Neural progenitor cell (in vitro differentiated cells): ENCODE measurements at regions not wholly inside any gene's neighbourhood (a gene's known extent, or its start where the extent isn't known, plus 50 kb on each side); places are given as distances from the start of the nearest gene placed in this dataset.

Source experiments
- DNase-seq: peaks from one replicate; pipeline ENCODE4 v3.0.0-alpha.2; 2016; ENCODE audit warnings: low spot score
- H2AFZ ChIP-seq: fragments of 200-600 bp; sonication (generic); replicated peaks from 2 replicates; pipeline ENCODE4 v1.6.1; 2016; ENCODE audit warnings: antibody characterized with exemption
- H3F3A ChIP-seq: fragments of 200-600 bp; sonication (generic); 2 replicates; pipeline ENCODE4 v1.6.1; 2016; ENCODE audit warnings: antibody characterized with exemption, low read depth
- H3K27ac ChIP-seq: fragments of 200-600 bp; sonication (generic); 2 replicates; pipeline ENCODE4 v1.5.1; 2016; ENCODE audit warnings: mild to moderate bottlenecking
- H3K27me3 ChIP-seq: fragments of 200-600 bp; sonication (generic); 2 replicates; pipeline ENCODE4 v1.6.1; 2016; ENCODE audit warnings: mild to moderate bottlenecking, moderate library complexity
- H3K36me3 ChIP-seq: fragments of 200-600 bp; sonication (generic); 2 replicates; pipeline ENCODE4 v1.5.1; 2016
- H3K4me1 ChIP-seq: fragments of 200-600 bp; sonication (generic); 2 replicates; pipeline ENCODE4 v1.6.1; 2016; ENCODE audit warnings: mixed run types
- H3K4me2 ChIP-seq: fragments of 200-600 bp; sonication (generic); 2 replicates; pipeline ENCODE4 v1.6.1; 2016
- H3K4me3 ChIP-seq: fragments of 200-600 bp; sonication (generic); 2 replicates; pipeline ENCODE4 v1.5.1; 2016
- H3K79me2 ChIP-seq: fragments of 200-600 bp; sonication (generic); 2 replicates; pipeline ENCODE4 v1.6.1; 2016; ENCODE audit warnings: low read depth
- H3K9ac ChIP-seq: fragments of 200-600 bp; sonication (generic); 2 replicates; pipeline ENCODE4 v1.6.1; 2016
- H3K9me3 ChIP-seq: fragments of 200-600 bp; sonication (generic); 2 replicates; pipeline ENCODE4 v1.5.1; 2016; ENCODE audit warnings: low read depth
- H4K20me1 ChIP-seq: fragments of 200-600 bp; sonication (generic); 2 replicates; pipeline ENCODE4 v1.6.1; 2016; ENCODE audit warnings: low read depth
- H3K27ac Mint-ChIP-seq: 3 replicates; pipeline ENCODE4 v1.8.0; 2021; ENCODE audit warnings: mixed read lengths
- H3K27me3 Mint-ChIP-seq: 2 replicates; pipeline ENCODE4 v1.8.0; 2022; ENCODE audit warnings: low read depth, mild to moderate bottlenecking, inconsistent platforms, moderate library complexity, mixed read lengths; ENCODE audit not compliant: insufficient read depth
- H3K36me3 Mint-ChIP-seq: 3 replicates; pipeline ENCODE4 v1.8.0; 2021; ENCODE audit warnings: mixed read lengths
- H3K4me1 Mint-ChIP-seq: 3 replicates; pipeline ENCODE4 v1.8.0; 2021; ENCODE audit warnings: mixed read lengths
- H3K4me3 Mint-ChIP-seq: 3 replicates; pipeline ENCODE4 v1.8.0; 2021; ENCODE audit warnings: mild to moderate bottlenecking, moderate library complexity, mixed read lengths
- H3K9me3 Mint-ChIP-seq: 3 replicates; pipeline ENCODE4 v1.8.0; 2020; ENCODE audit warnings: mixed read lengths
- EZH2 ChIP-seq: fragments of 200-600 bp; sonication (generic); IDR thresholded peaks from 2 replicates; pipeline ENCODE4 v1.6.1; 2017; ENCODE audit warnings: antibody characterized with exemption, mild to moderate bottlenecking, moderate library complexity
- EZH2phosphoT487 ChIP-seq: fragments of 200-600 bp; sonication (generic); IDR thresholded peaks from 2 replicates; pipeline ENCODE4 v1.6.1; 2017; ENCODE audit warnings: antibody characterized with exemption
- TF ChIP-seq, protein P1 (sequence below): fragments of 200-600 bp; sonication (generic); IDR thresholded peaks from 2 replicates; pipeline ENCODE4 v1.5.1; 2017; ENCODE audit warnings: antibody characterized with exemption, mild to moderate bottlenecking

DNA sequence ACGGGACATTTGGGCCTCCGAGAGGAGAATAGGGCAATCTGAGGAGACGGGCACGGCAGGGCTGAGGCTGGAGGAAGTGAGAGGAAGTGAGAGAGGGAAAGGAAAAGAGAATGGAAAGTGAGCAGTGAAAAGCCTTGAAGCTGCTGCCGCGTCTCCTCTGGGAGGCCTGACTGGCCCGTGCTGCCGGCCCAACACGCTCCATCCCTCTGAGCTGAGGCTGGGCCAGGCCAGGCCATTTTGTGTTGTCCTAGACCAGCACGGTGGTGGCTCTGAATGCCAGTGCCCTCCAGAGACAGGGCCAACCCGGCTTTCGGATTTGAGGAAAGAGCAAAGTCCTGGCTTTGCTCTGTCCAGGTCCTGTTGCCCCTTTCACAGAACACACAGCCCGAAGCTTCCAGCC, 361.1 kb upstream of the SHH start:
- H3K4me1 Mint-ChIP-seq, result no peaks in the 10 kb centered on the region
- DNase-seq, result no peak
- no peaks in the 10 kb centered on the region for H3F3A ChIP-seq
- H3K27ac ChIP-seq, result no peak overlapping the region
- H3K79me2 ChIP-seq, result no peaks in the 10 kb centered on the region
- no peak overlapping the region for H3K27ac Mint-ChIP-seq
- no peaks in the 10 kb centered on the region for H4K20me1 ChIP-seq
- H3K4me3 ChIP-seq, result no peak overlapping the region
- no peaks in the 10 kb centered on the region for H3K36me3 Mint-ChIP-seq
- no peaks in the 10 kb centered on the region for H3K36me3 ChIP-seq
- no peak overlapping the region for H3K4me3 Mint-ChIP-seq
- no peaks in the 10 kb centered on the region for H3K9me3 ChIP-seq
- H3K4me2 ChIP-seq, result no peak overlapping the region
- H3K4me1 ChIP-seq, result no peaks in the 10 kb centered on the region
- no peaks in the 10 kb centered on the region for H3K27me3 ChIP-seq
- peaks cover 6% of the 10 kb centered on the region for H3K27me3 Mint-ChIP-seq
- TF ChIP-seq, protein P1, sequence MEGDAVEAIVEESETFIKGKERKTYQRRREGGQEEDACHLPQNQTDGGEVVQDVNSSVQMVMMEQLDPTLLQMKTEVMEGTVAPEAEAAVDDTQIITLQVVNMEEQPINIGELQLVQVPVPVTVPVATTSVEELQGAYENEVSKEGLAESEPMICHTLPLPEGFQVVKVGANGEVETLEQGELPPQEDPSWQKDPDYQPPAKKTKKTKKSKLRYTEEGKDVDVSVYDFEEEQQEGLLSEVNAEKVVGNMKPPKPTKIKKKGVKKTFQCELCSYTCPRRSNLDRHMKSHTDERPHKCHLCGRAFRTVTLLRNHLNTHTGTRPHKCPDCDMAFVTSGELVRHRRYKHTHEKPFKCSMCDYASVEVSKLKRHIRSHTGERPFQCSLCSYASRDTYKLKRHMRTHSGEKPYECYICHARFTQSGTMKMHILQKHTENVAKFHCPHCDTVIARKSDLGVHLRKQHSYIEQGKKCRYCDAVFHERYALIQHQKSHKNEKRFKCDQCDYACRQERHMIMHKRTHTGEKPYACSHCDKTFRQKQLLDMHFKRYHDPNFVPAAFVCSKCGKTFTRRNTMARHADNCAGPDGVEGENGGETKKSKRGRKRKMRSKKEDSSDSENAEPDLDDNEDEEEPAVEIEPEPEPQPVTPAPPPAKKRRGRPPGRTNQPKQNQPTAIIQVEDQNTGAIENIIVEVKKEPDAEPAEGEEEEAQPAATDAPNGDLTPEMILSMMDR, result no peak
- no peak for TF ChIP-seq EZH2
- no peaks in the 10 kb centered on the region for H3K9me3 Mint-ChIP-seq
- no peak overlapping the region for H2AFZ ChIP-seq
- H3K9ac ChIP-seq, result no peak overlapping the region

DNA sequence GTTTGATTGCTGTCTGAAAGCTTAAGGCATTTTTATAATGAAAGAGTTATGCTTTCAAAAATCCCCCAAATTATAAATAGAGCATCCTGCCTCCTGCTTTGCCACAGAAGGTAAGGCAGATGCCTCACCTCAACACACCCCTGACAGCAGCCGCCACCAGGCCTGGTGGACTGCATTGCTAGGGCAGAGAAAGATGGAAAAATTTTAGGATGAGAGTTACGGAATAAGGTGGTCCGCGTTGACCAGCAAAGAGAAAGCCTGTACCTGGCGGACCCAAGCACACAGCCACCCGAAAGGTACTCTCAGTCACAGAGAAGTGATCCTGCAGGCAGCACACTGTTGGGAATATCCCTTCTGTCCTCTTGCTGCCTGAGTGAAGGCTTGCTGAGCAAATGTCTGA, 360.4 kb upstream of the SHH start:
- H3F3A ChIP-seq, result no peaks in the 10 kb centered on the region
- no peaks in the 10 kb centered on the region for H3K9me3 Mint-ChIP-seq
- TF ChIP-seq EZH2, result no peak
- TF ChIP-seq, protein P1, result no peak
- no peak for TF ChIP-seq EZH2phosphoT487
- H3K36me3 Mint-ChIP-seq, result no peaks in the 10 kb centered on the region
- no peaks in the 10 kb centered on the region for H3K4me1 ChIP-seq
- H3K9ac ChIP-seq, result no peak overlapping the region
- H3K4me3 ChIP-seq, result no peak overlapping the region
- no peaks in the 10 kb centered on the region for H4K20me1 ChIP-seq
- no peaks in the 10 kb centered on the region for H3K36me3 ChIP-seq
- no peak overlapping the region for H2AFZ ChIP-seq
- no peak overlapping the region for H3K4me3 Mint-ChIP-seq
- H3K4me1 Mint-ChIP-seq, result no peaks in the 10 kb centered on the region
- H3K9me3 ChIP-seq, result no peaks in the 10 kb centered on the region
- no peaks in the 10 kb centered on the region for H3K79me2 ChIP-seq
- H3K4me2 ChIP-seq, result no peak overlapping the region
- no peak overlapping the region for H3K27ac ChIP-seq
- no peak for DNase-seq
- H3K27me3 ChIP-seq, result no peaks in the 10 kb centered on the region
- H3K27ac Mint-ChIP-seq, result no peak overlapping the region
- peaks cover 6% of the 10 kb centered on the region for H3K27me3 Mint-ChIP-seq

DNA sequence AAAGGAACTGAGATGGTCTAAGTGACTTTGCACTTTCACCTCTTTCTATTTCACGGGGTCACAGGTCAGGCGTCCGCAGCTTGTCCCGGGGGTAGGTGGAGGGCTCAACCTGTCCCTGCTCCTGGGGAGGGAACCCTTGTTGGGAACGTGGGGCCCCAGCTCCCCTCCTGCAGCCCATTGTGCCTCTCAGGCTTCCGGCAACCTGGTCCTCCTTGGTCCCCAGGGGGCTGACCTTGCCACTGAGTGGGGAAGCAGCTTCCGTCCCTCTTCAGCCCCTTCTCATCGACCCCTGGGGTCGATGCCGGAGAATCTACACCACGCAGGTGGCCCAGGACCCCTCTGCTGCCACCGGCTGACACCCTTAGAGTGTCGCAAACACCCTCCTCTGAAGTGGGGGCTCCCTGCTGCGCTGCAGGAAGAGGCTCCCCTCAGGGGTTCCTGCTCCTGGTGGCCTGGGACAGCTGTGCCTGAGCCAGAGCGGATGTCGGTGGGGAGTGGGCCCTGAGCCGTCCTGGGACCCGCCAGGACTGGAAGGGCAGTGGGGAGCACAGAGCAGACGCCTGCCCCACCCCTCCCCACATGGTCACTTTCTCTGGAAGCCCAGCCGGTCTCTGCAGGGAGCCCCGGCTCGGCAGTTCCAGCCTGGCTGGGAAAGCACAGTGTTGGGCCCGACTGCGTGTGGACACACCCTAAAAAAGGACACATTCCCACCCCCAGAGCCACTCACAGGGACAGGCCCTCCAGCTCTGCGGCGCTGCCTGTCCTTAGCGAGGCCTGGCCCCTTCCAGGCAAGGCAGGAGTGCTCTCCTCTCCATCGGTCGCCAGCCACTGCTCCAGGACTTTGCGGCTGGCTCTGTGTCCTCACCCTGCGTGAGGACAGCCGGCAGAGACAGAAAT, 357.5 kb upstream of the SHH start:
- no peak overlapping the region for H2AFZ ChIP-seq
- no peaks in the 10 kb centered on the region for H4K20me1 ChIP-seq
- H3K79me2 ChIP-seq, result no peaks in the 10 kb centered on the region

More for the DNA sequence above, 357.5 kb upstream of the SHH start:
- Histone ChIP-seq H3K4me3 (no peak overlapping the region), H3K9me3 (no peaks in the 10 kb centered on the region), H3K27ac (no peak overlapping the region), H3K4me2 (no peak overlapping the region), H3K4me1 (no peaks in the 10 kb centered on the region), H3K9ac (no peak overlapping the region), H3F3A (no peaks in the 10 kb centered on the region), H3K36me3 (no peaks in the 10 kb centered on the region), H3K27me3 (no peaks in the 10 kb centered on the region)
- H3K4me3 Mint-ChIP-seq, result no peak overlapping the region
- H3K9me3 Mint-ChIP-seq, result no peaks in the 10 kb centered on the region
- no peak overlapping the region for H3K27ac Mint-ChIP-seq
- peaks cover 11% of the 10 kb centered on the region for H3K27me3 Mint-ChIP-seq
- TF ChIP-seq EZH2phosphoT487, result no peak
- no peak for TF ChIP-seq EZH2
- TF ChIP-seq, protein P1, result no peak
- no peak for DNase-seq
- H3K36me3 Mint-ChIP-seq, result no peaks in the 10 kb centered on the region
- no peaks in the 10 kb centered on the region for H3K4me1 Mint-ChIP-seq
